Epithelial cell of proximal tubule (primary cell): ENCODE measurements at regions not wholly inside any gene's neighbourhood (a gene's known extent, or its start where the extent isn't known, plus 50 kb on each side); places are given as distances from the start of the nearest gene placed in this dataset.

ENCODE experiments used
- DNase-seq: peaks from one replicate; pipeline ENCODE4 v3.0.0-alpha.2; 2011; ENCODE audit warnings: low read depth
- H3K4me3 ChIP-seq: 2 replicates; pipeline ENCODE4 v1.5.1; 2011; ENCODE audit warnings: low read depth, mild to moderate bottlenecking, low read length
- TF ChIP-seq, protein P1 (sequence below): conservative IDR thresholded peaks from 2 replicates; pipeline ENCODE4 v1.5.1; 2012; ENCODE audit warnings: low read depth, mild to moderate bottlenecking, low read length

DNA sequence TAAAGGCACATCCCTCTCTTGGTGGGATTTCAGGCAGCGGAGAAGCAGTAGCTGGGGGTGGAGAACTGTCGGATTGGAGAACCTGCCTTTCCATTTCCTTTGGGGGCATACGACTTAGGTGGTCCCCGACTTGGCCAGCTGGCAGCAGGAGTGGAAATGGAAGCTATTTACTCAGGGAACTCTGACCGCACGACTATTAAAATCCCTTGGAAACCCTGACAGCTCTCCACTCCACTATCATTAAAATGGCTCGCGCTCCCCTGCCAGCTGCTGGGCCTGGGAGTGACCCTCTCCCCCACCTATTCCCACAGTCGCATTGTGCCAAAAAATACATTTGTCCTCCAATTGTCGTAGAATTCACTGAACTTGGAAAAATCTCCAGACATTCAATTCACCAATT is 77.7 kb upstream of the APCDD1 start:
- no peak for DNase-seq
- TF ChIP-seq, protein P1, sequence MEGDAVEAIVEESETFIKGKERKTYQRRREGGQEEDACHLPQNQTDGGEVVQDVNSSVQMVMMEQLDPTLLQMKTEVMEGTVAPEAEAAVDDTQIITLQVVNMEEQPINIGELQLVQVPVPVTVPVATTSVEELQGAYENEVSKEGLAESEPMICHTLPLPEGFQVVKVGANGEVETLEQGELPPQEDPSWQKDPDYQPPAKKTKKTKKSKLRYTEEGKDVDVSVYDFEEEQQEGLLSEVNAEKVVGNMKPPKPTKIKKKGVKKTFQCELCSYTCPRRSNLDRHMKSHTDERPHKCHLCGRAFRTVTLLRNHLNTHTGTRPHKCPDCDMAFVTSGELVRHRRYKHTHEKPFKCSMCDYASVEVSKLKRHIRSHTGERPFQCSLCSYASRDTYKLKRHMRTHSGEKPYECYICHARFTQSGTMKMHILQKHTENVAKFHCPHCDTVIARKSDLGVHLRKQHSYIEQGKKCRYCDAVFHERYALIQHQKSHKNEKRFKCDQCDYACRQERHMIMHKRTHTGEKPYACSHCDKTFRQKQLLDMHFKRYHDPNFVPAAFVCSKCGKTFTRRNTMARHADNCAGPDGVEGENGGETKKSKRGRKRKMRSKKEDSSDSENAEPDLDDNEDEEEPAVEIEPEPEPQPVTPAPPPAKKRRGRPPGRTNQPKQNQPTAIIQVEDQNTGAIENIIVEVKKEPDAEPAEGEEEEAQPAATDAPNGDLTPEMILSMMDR, result no peak
- no peak overlapping the region for H3K4me3 ChIP-seq

DNA sequence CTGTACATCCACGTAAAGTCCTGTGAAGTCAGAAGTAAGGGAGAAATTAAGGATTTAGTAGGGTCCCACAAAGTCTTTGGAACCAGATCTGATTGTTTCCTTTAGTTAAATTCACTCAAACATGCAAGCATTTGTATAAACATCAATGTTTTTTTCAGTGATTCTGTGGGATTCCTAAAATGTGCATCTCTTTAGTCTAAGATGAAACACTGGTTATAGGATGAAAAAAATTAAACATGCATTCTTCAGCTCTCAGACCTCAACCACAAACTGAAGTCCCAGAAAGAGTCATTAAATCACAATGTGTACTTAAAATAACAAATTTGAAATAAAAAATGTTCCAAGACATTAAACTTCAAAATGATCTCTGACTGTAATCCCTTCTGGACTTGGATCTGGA is 76.5 kb upstream of the APCDD1 start:
- DNase-seq, result no peak
- H3K4me3 ChIP-seq, result no peak overlapping the region
- TF ChIP-seq, protein P1, result no peak

DNA sequence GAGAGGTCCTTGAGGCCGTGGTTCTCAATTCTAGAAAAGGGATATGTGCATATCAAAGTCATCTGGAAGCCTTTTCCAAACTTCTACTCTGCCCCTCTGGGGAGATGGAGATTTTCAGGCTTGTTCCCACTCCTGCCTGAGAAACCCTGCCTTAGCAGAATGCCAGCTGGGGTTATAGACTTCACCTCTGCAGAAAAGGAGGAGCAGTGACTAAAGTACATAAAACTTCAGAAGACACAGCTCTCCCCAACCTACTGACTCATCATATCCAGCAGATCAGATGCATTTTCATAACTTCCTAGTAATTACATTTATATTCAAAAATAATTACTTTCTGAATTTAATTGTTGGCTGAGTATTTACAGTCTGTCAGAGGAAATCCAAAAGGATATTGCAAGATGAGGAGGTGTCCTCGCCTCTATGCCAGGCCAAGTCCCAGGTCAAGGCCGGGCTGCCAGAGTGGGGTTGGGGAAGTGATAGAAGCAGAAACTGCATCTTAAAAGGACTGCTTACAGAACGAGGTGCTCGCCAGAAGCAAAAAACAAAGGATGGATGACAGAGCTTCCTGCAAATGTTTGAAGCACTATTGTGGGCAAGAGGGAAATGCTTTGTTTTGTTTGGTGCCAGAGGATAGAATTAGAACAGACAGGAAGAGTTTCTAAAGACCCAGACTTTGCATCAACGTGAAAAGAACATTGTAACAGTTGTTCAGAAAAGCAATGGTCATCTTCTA is 75.6 kb upstream of the APCDD1 start:
- H3K4me3 ChIP-seq, result no peak overlapping the region
- DNase-seq, result no peak
- TF ChIP-seq, protein P1, result no peak

DNA sequence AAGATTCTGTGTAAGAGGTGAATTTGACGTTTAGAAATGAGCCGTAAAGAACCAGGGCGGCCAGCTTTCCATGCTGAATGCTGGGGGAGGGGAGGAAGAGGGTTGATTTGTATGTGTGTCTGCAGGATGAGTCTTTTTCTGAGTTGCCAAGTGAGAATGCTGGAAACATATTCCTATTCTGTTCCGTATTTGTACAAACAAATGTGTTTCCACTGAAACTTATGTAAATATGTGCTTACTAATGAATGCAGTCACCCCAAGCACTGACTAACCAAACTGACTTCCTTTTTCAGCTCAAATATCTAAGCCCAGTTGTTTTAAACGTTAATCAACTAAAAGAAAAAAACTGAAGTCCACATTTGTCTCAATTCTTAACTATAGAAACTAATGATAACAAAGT is 74.9 kb upstream of the APCDD1 start:
- no peak for DNase-seq
- TF ChIP-seq, protein P1, result no peak
- no peak overlapping the region for H3K4me3 ChIP-seq

DNA sequence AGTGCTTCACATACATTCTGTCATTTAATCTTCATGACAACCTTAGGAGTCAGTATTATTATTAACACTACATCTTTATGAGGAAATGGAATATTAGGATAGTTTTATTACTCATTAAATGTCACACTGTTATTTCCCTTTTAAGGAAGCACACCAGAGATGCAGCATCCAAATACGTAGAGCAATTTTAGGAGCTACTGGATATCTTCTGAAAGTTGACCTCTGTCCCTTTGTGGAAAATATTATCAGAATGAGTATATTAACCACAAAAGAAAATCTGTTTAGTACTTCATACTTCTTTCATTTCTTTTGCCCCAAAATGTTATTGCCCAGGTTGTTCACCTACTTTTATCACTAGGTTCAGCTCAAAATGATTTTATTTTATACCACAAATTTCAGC is 72.9 kb upstream of the APCDD1 start:
- H3K4me3 ChIP-seq, result no peak overlapping the region
- no peak for DNase-seq
- TF ChIP-seq, protein P1, result no peak

DNA sequence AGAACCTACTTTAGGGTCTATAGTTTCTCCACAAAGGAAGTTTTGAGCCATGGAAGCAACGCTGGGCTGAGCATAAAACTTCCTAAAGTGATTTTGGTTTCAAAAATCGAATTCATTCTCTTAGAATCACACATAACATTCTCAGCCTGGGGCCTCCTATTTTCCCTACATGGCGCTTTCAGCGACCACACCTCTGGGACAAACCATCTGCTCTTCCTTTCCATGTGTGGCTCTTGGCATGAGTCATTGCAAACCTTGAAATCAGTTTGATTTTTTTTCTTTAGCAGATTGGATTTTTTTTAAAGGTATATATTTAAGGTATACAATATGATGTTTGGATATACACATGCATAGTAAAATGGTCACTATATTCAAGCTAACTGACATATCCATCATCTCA is 72.5 kb upstream of the APCDD1 start:
- H3K4me3 ChIP-seq, result no peak overlapping the region
- TF ChIP-seq, protein P1, result no peak
- no peak for DNase-seq

DNA sequence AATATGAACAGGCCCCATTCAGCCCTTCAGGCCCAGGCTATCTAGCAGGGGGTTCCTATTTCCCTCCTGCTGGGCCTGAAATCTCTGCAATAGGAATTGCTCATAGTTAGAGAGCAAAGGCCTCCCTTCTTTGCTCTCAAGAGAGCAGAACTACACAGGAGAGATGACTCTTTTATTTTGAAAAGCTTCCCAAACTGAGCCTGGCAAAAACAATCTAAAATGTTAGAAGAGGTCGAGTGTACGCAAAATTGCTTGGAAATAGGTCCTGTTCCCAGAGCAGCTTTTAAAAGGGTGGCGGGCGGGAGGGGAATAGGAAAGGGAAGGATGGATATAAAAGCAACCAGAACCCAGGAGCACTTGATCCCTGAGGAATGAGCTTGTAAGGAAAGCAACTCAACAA is 68.4 kb upstream of the APCDD1 start:
- TF ChIP-seq, protein P1, result no peak
- H3K4me3 ChIP-seq, result no peak overlapping the region
- DNase-seq, result no peak
